IMR-90 (cell line): ENCODE measurements at regions not wholly inside any gene's neighbourhood (a gene's known extent, or its start where the extent isn't known, plus 50 kb on each side); places are given as distances from the start of the nearest gene placed in this dataset.
"Not testable (repeated sequence)": the region's sequence is repeated elsewhere in the genome, so short reads cannot be mapped to it uniquely, and the experiment has no call there.

ENCODE experiments used
- ATAC-seq: fragments of 200-7000 bp; cut with Tn5 transposase; 2 replicates; pipeline ENCODE4 v1.9.1; 2020; ENCODE audit warnings: low read depth, mild to moderate bottlenecking, moderate library complexity
- BruUV-seq: library from RNA; stranded (reverse); fragments of 400-500 nt; replicated peaks from 2 replicates; lab custom pipeline; 2021; lab: Mats Ljungman, UMichigan
- CTCF ChIA-PET: fragments of 300-600 bp; formaldehyde crosslinking; extraction: SDS; loops from one replicate; lab custom pipeline; 2021; ENCODE audit warnings: antibody characterized with exemption; lab: Yijun Ruan, JAX
- POLR2A ChIA-PET: fragments of 300-600 bp; sonication (Branson Sonifier 250); formaldehyde crosslinking; loops from one replicate; lab custom pipeline; 2022; ENCODE audit warnings: antibody characterized with exemption; ENCODE audit not compliant: unreplicated experiment; lab: Charles Lee
- DNase-seq: peaks from one replicate; pipeline ENCODE4 v3.0.0; 2013
- H2AFZ ChIP-seq: replicated peaks from 2 replicates; pipeline ENCODE3; 2013; ENCODE audit warnings: low read length, mild to moderate bottlenecking; ENCODE audit not compliant: poor library complexity
- H2AK5ac ChIP-seq: 2 replicates; pipeline ENCODE4 v1.6.1; 2013; ENCODE audit warnings: low read depth, low read length, inconsistent platforms
- H2AK9ac ChIP-seq: replicated peaks from 2 replicates; pipeline ENCODE3; 2013; ENCODE audit warnings: mild to moderate bottlenecking, low read depth, low read length, moderate library complexity; ENCODE audit not compliant: poor library complexity
- H2BK120ac ChIP-seq: 2 replicates; pipeline ENCODE4 v1.6.1; 2013; ENCODE audit warnings: low read depth, low read length, inconsistent platforms
- H2BK15ac ChIP-seq: 3 replicates; pipeline ENCODE4 v1.6.1; 2013; ENCODE audit warnings: low read depth, low read length, inconsistent platforms
- H2BK20ac ChIP-seq: 2 replicates; pipeline ENCODE4 v1.6.1; 2013; ENCODE audit warnings: low read depth, mild to moderate bottlenecking, inconsistent platforms, low read length, moderate library complexity
- H2BK5ac ChIP-seq: 2 replicates; pipeline ENCODE4 v1.6.1; 2013; ENCODE audit warnings: mild to moderate bottlenecking, low read depth, low read length, inconsistent platforms; ENCODE audit not compliant: poor library complexity, severe bottlenecking
- H3K14ac ChIP-seq: replicated peaks from 2 replicates; pipeline ENCODE4 v1.6.1; 2013; ENCODE audit warnings: low read depth, low read length, inconsistent platforms
- H3K18ac ChIP-seq: 2 replicates; pipeline ENCODE4 v1.6.1; 2013; ENCODE audit warnings: low read depth, low read length, control low read depth
- H3K23ac ChIP-seq: 2 replicates; pipeline ENCODE4 v1.6.1; 2013; ENCODE audit warnings: low read depth, low read length, inconsistent platforms
- H3K27ac ChIP-seq: 2 replicates; pipeline ENCODE4 v1.5.1; 2013; ENCODE audit warnings: mild to moderate bottlenecking, control low read depth, low read length; ENCODE audit not compliant: insufficient read depth
- H3K27me3 ChIP-seq: 2 replicates; pipeline ENCODE4 v1.6.1; 2013; ENCODE audit warnings: low read length; ENCODE audit not compliant: control insufficient read depth, insufficient read depth
- H3K36me3 ChIP-seq: 2 replicates; pipeline ENCODE4 v1.6.1; 2013; ENCODE audit warnings: low read length, mixed read lengths; ENCODE audit not compliant: control insufficient read depth, insufficient read depth
- H3K4ac ChIP-seq: 2 replicates; pipeline ENCODE4 v1.6.1; 2013; ENCODE audit warnings: low read depth, low read length, inconsistent platforms
- H3K4me1 ChIP-seq: 2 replicates; pipeline ENCODE4 v1.6.1; 2013; ENCODE audit warnings: low read length, mixed read lengths; ENCODE audit not compliant: control insufficient read depth, insufficient read depth
- H3K4me2 ChIP-seq: 2 replicates; pipeline ENCODE4 v1.6.1; 2013; ENCODE audit warnings: low read depth, mild to moderate bottlenecking, control low read depth, low read length, moderate library complexity
- H3K4me3 ChIP-seq: 2 replicates; pipeline ENCODE4 v1.5.1; 2013; ENCODE audit warnings: low read depth, mild to moderate bottlenecking, control low read depth, low read length, moderate library complexity; ENCODE audit not compliant: insufficient read depth
- H3K56ac ChIP-seq: 2 replicates; pipeline ENCODE4 v1.6.1; 2013; ENCODE audit warnings: low read length, inconsistent platforms; ENCODE audit not compliant: insufficient read depth; ENCODE audit errors: extremely low read depth
- H3K79me1 ChIP-seq, 2 experiments: 2 replicates each; pipeline ENCODE4 v1.6.1; 2013; ENCODE audit warnings: low read length in 2 of 2, inconsistent platforms in 1 of 2, low read depth in 1 of 2
- H3K9ac ChIP-seq: 2 replicates; pipeline ENCODE4 v1.6.1; 2013; ENCODE audit warnings: low read depth, low read length, control low read depth
- H3K9me1 ChIP-seq: 2 replicates; pipeline ENCODE4 v1.6.1; 2013; ENCODE audit warnings: low read length, inconsistent platforms; ENCODE audit not compliant: insufficient read depth
- H3K9me3 ChIP-seq: 2 replicates; pipeline ENCODE4 v1.6.1; 2013; ENCODE audit warnings: low read length; ENCODE audit not compliant: control insufficient read depth, insufficient read depth
- H4K20me1 ChIP-seq: 2 replicates; pipeline ENCODE4 v1.6.1; 2013; ENCODE audit warnings: low read length, inconsistent platforms; ENCODE audit not compliant: insufficient read depth
- H4K5ac ChIP-seq: 2 replicates; pipeline ENCODE4 v1.6.1; 2013; ENCODE audit warnings: mild to moderate bottlenecking, low read depth, low read length, control low read depth
- H4K8ac ChIP-seq, 2 experiments: 2 replicates each; pipeline ENCODE4 v1.6.1; 2013; ENCODE audit warnings: low read depth in 2 of 2, low read length in 2 of 2, control low read depth in 1 of 2, inconsistent platforms in 1 of 2
- H4K91ac ChIP-seq: 2 replicates; pipeline ENCODE4 v1.6.1; 2013; ENCODE audit warnings: low read depth, low read length, inconsistent platforms; ENCODE audit not compliant: insufficient read depth
- CEBPB ChIP-seq: IDR thresholded peaks from 2 replicates; pipeline ENCODE4 v1.6.1; 2012; ENCODE audit warnings: low read depth, low read length, improper control_type of control experiment
- ELK1 ChIP-seq: fragments of 150-350 bp; IDR thresholded peaks from 2 replicates; pipeline ENCODE4 v1.6.1; 2016; ENCODE audit warnings: low read depth, mild to moderate bottlenecking, low read length, moderate library complexity, borderline replicate concordance
- MAZ ChIP-seq: IDR thresholded peaks from 2 replicates; pipeline ENCODE4 v1.6.1; 2012; ENCODE audit warnings: low read depth, mild to moderate bottlenecking, low read length, improper control_type of control experiment, moderate library complexity, borderline replicate concordance
- RCOR1 ChIP-seq: IDR thresholded peaks from 2 replicates; pipeline ENCODE4 v1.6.1; 2012; ENCODE audit warnings: mild to moderate bottlenecking, low read length, improper control_type of control experiment; ENCODE audit not compliant: insufficient replicate concordance
- WGBS, 2 experiments: methylation state at CpG; one replicate each; pipeline versions ENCODE4 v1.1.5 to v1.1.7; 2013; ENCODE audit warnings: missing lambda C conversion rate in 2 of 2; ENCODE audit not compliant: insufficient read length in 1 of 2; ENCODE audit errors: extremely low coverage in 2 of 2; 5-methylcytosine and 5-hydroxymethylcytosine counted together
- dilution Hi-C: fragments of 300-500 bp; cut with HindIII; formaldehyde crosslinking; loops from one replicate; pipeline ENCODE4 v1.14.3; 2018; ENCODE audit warnings: low sequenced_read_pairs; ENCODE audit not compliant: unreplicated experiment
- in situ Hi-C: fragments of 300-500 bp; cut with MboI; formaldehyde crosslinking; loops from 3 replicates; pipeline ENCODE4 v1.14.3; 2019; ENCODE audit warnings: low sequenced_read_pairs, inconsistent platforms, mixed read lengths
- intact Hi-C: fragments of 100-400 bp; cut with micrococcal nuclease; formaldehyde crosslinking; loops from 2 replicates; pipeline ENCODE4 v1.10.0; 2022

DNA sequence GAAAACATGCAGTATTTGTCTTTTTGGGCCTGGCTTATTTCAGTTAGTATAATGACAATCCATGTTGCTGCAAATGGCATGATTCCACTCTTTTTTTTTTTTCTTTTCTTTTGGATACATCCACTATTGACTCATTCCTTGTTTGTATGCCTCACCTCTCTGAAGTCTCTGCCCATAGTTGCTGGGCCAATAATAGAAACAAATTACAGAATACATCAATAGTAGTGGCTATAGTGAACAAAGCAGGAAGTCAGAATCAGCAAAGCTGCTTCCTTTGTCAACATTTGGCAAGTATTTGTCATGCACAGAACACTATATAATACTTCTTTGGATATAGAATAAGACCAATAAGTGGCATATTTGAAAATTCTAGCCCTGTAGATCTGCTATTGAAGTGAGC lies 609.7 kb downstream of the STK39 start:
- Histone ChIP-seq H3K14ac (no peak overlapping the region), H3K23ac (no peak overlapping the region), H3K4me3 (no peak overlapping the region), H2BK15ac (no peak overlapping the region), H3K4me1 (no peaks in the 10 kb centered on the region), H3K18ac (no peak overlapping the region), H2BK5ac (no peak overlapping the region), H3K4ac (no peak overlapping the region), H4K8ac (no peak overlapping the region), H3K4me2 (no peak overlapping the region), H4K20me1 (no peaks in the 10 kb centered on the region), H3K9me1 (no peaks in the 10 kb centered on the region), H4K5ac (no peak overlapping the region), H3K27ac (no peak overlapping the region), H3K56ac (no peak overlapping the region), H3K27me3 (no peaks in the 10 kb centered on the region), H2AFZ (no peak overlapping the region), H2AK9ac (no peak overlapping the region), H3K36me3 (no peaks in the 10 kb centered on the region), H3K9ac (no peak overlapping the region), H3K79me1 (no peaks in the 10 kb centered on the region), H2BK20ac (no peak overlapping the region), H3K9me3 (no peaks in the 10 kb centered on the region), H2AK5ac (no peak overlapping the region), H2BK120ac (no peak overlapping the region), H4K91ac (no peak overlapping the region)
- TF ChIP-seq CEBPB, result no peak
- TF ChIP-seq RCOR1, result no peak
- TF ChIP-seq MAZ, result no peak
- no peak for TF ChIP-seq ELK1
- intact Hi-C loops, result no loop called here
- ChIA-PET POLR2A (no interaction called here), CTCF (interaction anchor here (0.6 to 0.7 kb wide), 2 partner anchors 8 to 113 kb away, joined by 3 to 6 read pairs; no protein-coding TSS in a partner anchor)
- DNase-seq (no peak), ATAC-seq (no peak)
- BruUV-seq, result no TSS peak
- in situ Hi-C loops, result no loop called here
- dilution Hi-C loops, result no loop called here

- H3K4ac ChIP-seq, H3K4me1 ChIP-seq, H3K9me1 ChIP-seq, H2BK15ac ChIP-seq, H3K4me3 ChIP-seq, H3K27ac ChIP-seq, H3K23ac ChIP-seq, H3K18ac ChIP-seq, ATAC-seq, H2BK120ac ChIP-seq, H4K20me1 ChIP-seq, H3K79me1 ChIP-seq, H3K9me3 ChIP-seq, H4K8ac ChIP-seq, H3K9ac ChIP-seq, H2AFZ ChIP-seq, H3K4me2 ChIP-seq, H3K27me3 ChIP-seq, CTCF ChIA-PET, H3K36me3 ChIP-seq, H2BK5ac ChIP-seq, POLR2A ChIA-PET, H3K14ac ChIP-seq, H4K91ac ChIP-seq, intact Hi-C loops, dilution Hi-C loops, DNase-seq, BruUV-seq, H2BK20ac ChIP-seq, in situ Hi-C loops, H2AK5ac ChIP-seq, H2AK9ac ChIP-seq, H4K5ac ChIP-seq, H3K56ac ChIP-seq: not testable (repeated sequence)
- WGBS, 2 experiments, result no CpG with 5 or more reads among the region's 1 CpG
Measured at GRCh38 chr2:167632271-167632670, 615.1 kb downstream of the STK39 start.
